ENCODE measurements at regions not wholly inside any gene's neighbourhood (a gene's known extent, or its start where the extent isn't known, plus 50 kb on each side); places are given as distances from the start of the nearest gene placed in this dataset.

- H3K4me1 Mint-ChIP-seq (ENCODE audit: low read depth): no peaks in the 10 kb centered on the region
- no peaks in the 10 kb centered on the region for H3K27me3 Mint-ChIP-seq (ENCODE audit: low read depth)
- no peak overlapping the region for H3K4me3 Mint-ChIP-seq (ENCODE audit: unreplicated experiment)
- peaks cover 6% of the 10 kb centered on the region for H3K36me3 Mint-ChIP-seq (ENCODE audit: low read depth)
- no peak for DNase-seq (ENCODE audit: low spot score)
- no peak for TF ChIP-seq CTCF (IDR thresholded peaks at IDR 0.05)
- no peak overlapping the region for H3K27ac Mint-ChIP-seq (ENCODE audit: unreplicated experiment)
- H3K9me3 Mint-ChIP-seq (ENCODE audit: low read depth): peaks cover 19% of the 10 kb centered on the region
These were observed 1093.0 kb upstream of the PCDH9 start for GRCh38 chr13:68323124-68323523.

GRCh38 chr13:68319384-68319783, 1089.2 kb upstream of the PCDH9 start:
- Mint-ChIP-seq H3K9me3 (ENCODE audit: low read depth) (peaks cover 28% of the 10 kb centered on the region), H3K4me3 (ENCODE audit: unreplicated experiment) (no peak overlapping the region), H3K27me3 (ENCODE audit: low read depth) (peaks cover 3% of the 10 kb centered on the region), H3K4me1 (ENCODE audit: low read depth) (no peaks in the 10 kb centered on the region), H3K27ac (ENCODE audit: unreplicated experiment) (no peak overlapping the region), H3K36me3 (ENCODE audit: low read depth) (peaks cover 6% of the 10 kb centered on the region)
- no peak for TF ChIP-seq CTCF (IDR thresholded peaks at IDR 0.05)
- DNase-seq (ENCODE audit: low spot score): no peak

- Mint-ChIP-seq H3K4me3 (ENCODE audit: unreplicated experiment) (no peak overlapping the region), H3K4me1 (ENCODE audit: low read depth) (no peaks in the 10 kb centered on the region), H3K36me3 (ENCODE audit: low read depth) (no peaks in the 10 kb centered on the region), H3K9me3 (ENCODE audit: low read depth) (no peaks in the 10 kb centered on the region), H3K27ac (ENCODE audit: unreplicated experiment) (no peak overlapping the region), H3K27me3 (ENCODE audit: low read depth) (no peaks in the 10 kb centered on the region)
- DNase-seq (ENCODE audit: low spot score): no peak
- TF ChIP-seq CTCF (IDR thresholded peaks at IDR 0.05): peak; percentile 98
These were observed 1074.3 kb upstream of the PCDH9 start for GRCh38 chr13:68304286-68304893.

GRCh38 chr13:68293631-68294030, 1063.5 kb upstream of the PCDH9 start:
- Mint-ChIP-seq H3K27ac (ENCODE audit: unreplicated experiment) (no peak overlapping the region), H3K27me3 (ENCODE audit: low read depth) (peaks cover 2% of the 10 kb centered on the region), H3K4me1 (ENCODE audit: low read depth) (no peaks in the 10 kb centered on the region), H3K9me3 (ENCODE audit: low read depth) (no peaks in the 10 kb centered on the region), H3K36me3 (ENCODE audit: low read depth) (no peaks in the 10 kb centered on the region), H3K4me3 (ENCODE audit: unreplicated experiment) (no peak overlapping the region)
- no peak for DNase-seq (ENCODE audit: low spot score)
- TF ChIP-seq CTCF (IDR thresholded peaks at IDR 0.05): no peak

- peaks cover 2% of the 10 kb centered on the region for H3K27me3 Mint-ChIP-seq (ENCODE audit: low read depth)
- TF ChIP-seq CTCF (IDR thresholded peaks at IDR 0.05): no peak
- no peak for DNase-seq (ENCODE audit: low spot score)
- no peaks in the 10 kb centered on the region for H3K36me3 Mint-ChIP-seq (ENCODE audit: low read depth)
- H3K9me3 Mint-ChIP-seq (ENCODE audit: low read depth): no peaks in the 10 kb centered on the region
- H3K4me3 Mint-ChIP-seq (ENCODE audit: unreplicated experiment): no peak overlapping the region
- no peaks in the 10 kb centered on the region for H3K4me1 Mint-ChIP-seq (ENCODE audit: low read depth)
- no peak overlapping the region for H3K27ac Mint-ChIP-seq (ENCODE audit: unreplicated experiment)
These were observed 1062.5 kb upstream of the PCDH9 start for GRCh38 chr13:68292601-68293000.
